ENCODE measurements at regions not wholly inside any gene's neighbourhood (a gene's known extent, or its start where the extent isn't known, plus 50 kb on each side); places are given as distances from the start of the nearest gene placed in this dataset.
A peak's percentile ranks its signal among the peaks of the same experiment; 100 is the strongest.

GRCh38 chr4:11019451-11020240, 335.1 kb upstream of the CLNK start:
- no peak for TF ChIP-seq CTCF (IDR thresholded peaks at IDR 0.05; ENCODE audit: control insufficient read depth, extremely low read depth, insufficient read depth)
- H3K4me3 ChIP-seq (ENCODE audit: low read depth, low read length), result no peak overlapping the region
- DNase-seq (ENCODE audit: low read depth), result no peak

DNA sequence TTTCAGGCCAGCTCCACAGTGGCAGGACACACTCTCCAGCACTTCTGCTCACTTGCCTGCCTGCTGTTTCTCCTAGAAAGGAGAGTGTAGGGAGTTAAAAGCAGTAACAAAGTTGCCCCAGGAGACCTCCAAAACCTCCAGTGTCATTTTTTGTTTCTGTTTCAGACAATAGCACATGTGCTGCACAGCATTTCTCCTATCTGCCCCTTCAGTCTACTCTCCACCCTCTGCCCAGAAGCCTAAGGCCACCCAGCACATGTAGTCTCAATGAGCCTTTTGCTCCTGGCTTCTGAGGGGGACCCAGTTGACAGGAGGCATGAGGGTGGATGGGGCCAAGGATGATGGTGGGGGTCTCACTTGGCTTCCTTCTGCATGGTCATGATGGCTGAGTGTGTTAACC, 329.6 kb upstream of the CLNK start:
- no peak for DNase-seq (ENCODE audit: low read depth)
- TF ChIP-seq CTCF (IDR thresholded peaks at IDR 0.05; ENCODE audit: control insufficient read depth, extremely low read depth, insufficient read depth), result no peak
- H3K4me3 ChIP-seq (ENCODE audit: low read depth, low read length), result no peak overlapping the region

GRCh38 chr4:11013094-11013664, 328.6 kb upstream of the CLNK start:
- no peak for TF ChIP-seq CTCF (IDR thresholded peaks at IDR 0.05; ENCODE audit: control insufficient read depth, extremely low read depth, insufficient read depth)
- H3K4me3 ChIP-seq (ENCODE audit: low read depth, low read length), result no peak overlapping the region
- DNase-seq (ENCODE audit: low read depth), result no peak

- no peak for TF ChIP-seq CTCF (IDR thresholded peaks at IDR 0.05; ENCODE audit: control insufficient read depth, extremely low read depth, insufficient read depth)
- peak; percentile 84 for DNase-seq (ENCODE audit: low read depth)
- no peak overlapping the region for H3K4me3 ChIP-seq (ENCODE audit: low read depth, low read length)
Measured at GRCh38 chr4:11011249-11011648, 326.7 kb upstream of the CLNK start.

DNA sequence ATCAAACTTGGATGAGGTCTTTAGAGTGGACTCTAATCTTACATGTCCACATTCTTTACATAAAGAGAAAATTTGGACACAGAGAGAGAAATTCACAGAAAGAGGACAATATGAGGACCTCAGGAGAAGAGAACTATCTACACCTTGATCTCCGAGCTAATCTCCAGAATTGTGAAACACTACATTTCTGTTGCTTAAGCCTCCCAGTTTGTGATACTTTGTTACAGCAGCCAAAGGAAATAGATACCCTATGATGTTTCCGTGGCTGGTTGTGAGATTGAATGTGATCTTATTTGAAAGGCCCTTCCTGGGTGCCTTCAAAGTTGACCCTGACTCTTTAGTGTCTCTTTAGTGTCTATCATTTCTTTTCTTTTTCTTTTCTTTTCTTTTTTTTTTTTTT, 326.1 kb upstream of the CLNK start:
- no peak for TF ChIP-seq CTCF (IDR thresholded peaks at IDR 0.05; ENCODE audit: control insufficient read depth, extremely low read depth, insufficient read depth)
- no peak for DNase-seq (ENCODE audit: low read depth)
- no peak overlapping the region for H3K4me3 ChIP-seq (ENCODE audit: low read depth, low read length)

GRCh38 chr4:11009281-11009680, 324.7 kb upstream of the CLNK start:
- no peak for TF ChIP-seq CTCF (IDR thresholded peaks at IDR 0.05; ENCODE audit: control insufficient read depth, extremely low read depth, insufficient read depth)
- no peak for DNase-seq (ENCODE audit: low read depth)

DNA sequence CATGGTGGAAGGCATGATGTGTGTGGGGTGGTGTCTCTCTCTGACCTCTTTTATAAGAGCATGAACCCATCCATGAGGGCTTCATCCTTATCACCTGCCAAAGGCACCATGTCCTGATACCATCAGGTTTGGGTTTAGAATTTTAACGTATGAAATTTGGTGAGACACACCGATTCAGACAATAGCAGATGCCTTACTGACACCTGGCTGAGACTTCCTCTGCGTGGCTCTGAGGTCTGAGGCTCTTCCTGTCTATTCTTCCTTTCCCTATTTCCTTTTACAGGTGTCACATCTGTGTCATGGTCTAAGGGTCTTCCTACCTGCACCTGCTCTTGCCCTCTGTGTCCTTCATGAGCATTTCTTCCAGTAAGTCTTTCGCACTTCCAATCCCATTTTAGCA, 320.7 kb upstream of the CLNK start:
- no peak for TF ChIP-seq CTCF (IDR thresholded peaks at IDR 0.05; ENCODE audit: control insufficient read depth, extremely low read depth, insufficient read depth)
- no peak overlapping the region for H3K4me3 ChIP-seq (ENCODE audit: low read depth, low read length)
- no peak for DNase-seq (ENCODE audit: low read depth)

More at GRCh38 chr4:11009281-11009680, 324.7 kb upstream of the CLNK start:
- H3K4me3 ChIP-seq (ENCODE audit: low read depth, low read length), result no peak overlapping the region

Measured in LNCaP clone FGC (cell line).